H9 (cell line): ENCODE measurements at regions not wholly inside any gene's neighbourhood (a gene's known extent, or its start where the extent isn't known, plus 50 kb on each side); places are given as distances from the start of the nearest gene placed in this dataset.

Experiments
- DNase-seq: peaks from one replicate; pipeline ENCODE4 v3.0.0-alpha.2; 2017
- H2AFZ ChIP-seq: one replicate; pipeline ENCODE4 v1.6.1; 2013; ENCODE audit warnings: mild to moderate bottlenecking, low read length, control low read depth, moderate library complexity
- H2AK5ac ChIP-seq: 2 replicates; pipeline ENCODE4 v1.6.1; 2013; ENCODE audit warnings: low read length, control low read depth, mixed read lengths; ENCODE audit not compliant: insufficient read length
- H2BK120ac ChIP-seq: one replicate; pipeline ENCODE4 v1.6.1; 2013; ENCODE audit warnings: low read depth, mild to moderate bottlenecking, low read length, control low read depth, inconsistent platforms; ENCODE audit not compliant: poor library complexity, severe bottlenecking
- H2BK12ac ChIP-seq: 2 replicates; pipeline ENCODE4 v1.6.1; 2013; ENCODE audit warnings: low read length, control low read depth, mixed read lengths, low read depth; ENCODE audit not compliant: insufficient read length
- H2BK15ac ChIP-seq: 2 replicates; pipeline ENCODE4 v1.6.1; 2013; ENCODE audit warnings: low read depth, low read length, control low read depth
- H2BK20ac ChIP-seq: one replicate; pipeline ENCODE4 v1.6.1; 2013; ENCODE audit warnings: low read depth, mild to moderate bottlenecking, low read length, control low read depth, inconsistent platforms; ENCODE audit not compliant: poor library complexity, severe bottlenecking
- H2BK5ac ChIP-seq: 2 replicates; pipeline ENCODE4 v1.6.1; 2013; ENCODE audit warnings: low read length, control low read depth, mixed read lengths; ENCODE audit not compliant: insufficient read length
- H3K14ac ChIP-seq: 2 replicates; pipeline ENCODE4 v1.6.1; 2013; ENCODE audit warnings: low read length, control low read depth; ENCODE audit not compliant: insufficient read depth
- H3K18ac ChIP-seq: 2 replicates; pipeline ENCODE4 v1.6.1; 2013; ENCODE audit warnings: low read depth, mild to moderate bottlenecking, mixed read lengths, low read length, control low read depth; ENCODE audit not compliant: insufficient read length
- H3K23ac ChIP-seq: 2 replicates; pipeline ENCODE4 v1.6.1; 2013; ENCODE audit warnings: low read length, control low read depth, mixed read lengths, low read depth; ENCODE audit not compliant: insufficient read length
- H3K23me2 ChIP-seq: 2 replicates; pipeline ENCODE4 v1.6.1; 2013; ENCODE audit warnings: low read depth, mild to moderate bottlenecking, mixed read lengths, low read length, control low read depth; ENCODE audit not compliant: insufficient read length, poor library complexity, severe bottlenecking
- H3K27ac ChIP-seq: 2 replicates; pipeline ENCODE4 v1.5.1; 2013; ENCODE audit warnings: low read length, control low read depth, mixed read lengths, low read depth; ENCODE audit not compliant: insufficient read length
- H3K27me3 ChIP-seq: 2 replicates; pipeline ENCODE4 v1.6.1; 2013; ENCODE audit warnings: low read length, control low read depth, inconsistent platforms; ENCODE audit not compliant: insufficient read depth
- H3K4ac ChIP-seq: 2 replicates; pipeline ENCODE4 v1.6.1; 2013; ENCODE audit warnings: low read depth, mild to moderate bottlenecking, control low read depth, inconsistent platforms, low read length, moderate library complexity
- H3K4me1 ChIP-seq: 2 replicates; pipeline ENCODE4 v1.6.1; 2013; ENCODE audit warnings: low read length, control low read depth, inconsistent platforms; ENCODE audit not compliant: insufficient read depth
- H3K4me2 ChIP-seq: 2 replicates; pipeline ENCODE4 v1.6.1; 2013; ENCODE audit warnings: low read length, control low read depth, mixed read lengths; ENCODE audit not compliant: insufficient read length, insufficient read depth
- H3K56ac ChIP-seq: 2 replicates; pipeline ENCODE4 v1.6.1; 2013; ENCODE audit warnings: low read depth, mild to moderate bottlenecking, mixed read lengths, low read length, control low read depth; ENCODE audit not compliant: insufficient read length
- H3K79me1 ChIP-seq: 2 replicates; pipeline ENCODE4 v1.6.1; 2013; ENCODE audit warnings: low read depth, mild to moderate bottlenecking, moderate library complexity, low read length, control low read depth, inconsistent platforms; ENCODE audit not compliant: insufficient read depth, poor library complexity, severe bottlenecking
- H3K79me2 ChIP-seq: 2 replicates; pipeline ENCODE4 v1.6.1; 2013; ENCODE audit warnings: low read length, control low read depth, inconsistent platforms; ENCODE audit not compliant: insufficient read depth
- H3K9ac ChIP-seq: 2 replicates; pipeline ENCODE4 v1.6.1; 2013; ENCODE audit warnings: low read length, control low read depth, mixed read lengths; ENCODE audit not compliant: insufficient read length; ENCODE audit errors: extremely low read depth
- H3K9me3 ChIP-seq: one replicate; pipeline ENCODE4 v1.6.1; 2013; ENCODE audit warnings: low read depth, low read length, inconsistent platforms; ENCODE audit not compliant: control insufficient read depth
- H3T11ph ChIP-seq: one replicate; pipeline ENCODE4 v1.6.1; 2013; ENCODE audit warnings: mild to moderate bottlenecking, low read length, control low read depth, inconsistent platforms
- H4K20me1 ChIP-seq: one replicate; pipeline ENCODE4 v1.6.1; 2013; ENCODE audit not compliant: control insufficient read depth, insufficient read length, insufficient read depth
- H4K5ac ChIP-seq: 2 replicates; pipeline ENCODE4 v1.6.1; 2013; ENCODE audit warnings: low read depth, mild to moderate bottlenecking, mixed read lengths, low read length, control low read depth; ENCODE audit not compliant: insufficient read length
- H4K8ac ChIP-seq: replicated peaks from 2 replicates; pipeline ENCODE4 v1.6.1; 2013; ENCODE audit warnings: low read length, control low read depth, mixed read lengths, low read depth; ENCODE audit not compliant: insufficient read length
- H4K91ac ChIP-seq: 2 replicates; pipeline ENCODE4 v1.6.1; 2013; ENCODE audit warnings: low read depth, mild to moderate bottlenecking, moderate library complexity, mixed read lengths, low read length, control low read depth; ENCODE audit not compliant: insufficient read length
- H3K27ac Mint-ChIP-seq, 3 experiments: 2 replicates in 2 of 3; 3 replicates in 1 of 3; pipeline ENCODE4 v1.8.0; 2020 to 2021; ENCODE audit warnings: mixed read lengths in 3 of 3, mild to moderate bottlenecking in 1 of 3, moderate library complexity in 1 of 3
- H3K27me3 Mint-ChIP-seq: 2 replicates; pipeline ENCODE4 v1.8.0; 2021; ENCODE audit warnings: low read depth, mild to moderate bottlenecking, moderate library complexity, mixed read lengths
- H3K36me3 Mint-ChIP-seq, 3 experiments: 2 replicates in 2 of 3; 3 replicates in 1 of 3; pipeline ENCODE4 v1.8.0; 2020 to 2021; ENCODE audit warnings: low read depth in 3 of 3, mixed read lengths in 3 of 3; ENCODE audit not compliant: insufficient read depth in 1 of 3
- H3K4me1 Mint-ChIP-seq, 2 experiments: 2 replicates each; pipeline ENCODE4 v1.8.0; 2020; ENCODE audit warnings: mixed read lengths in 2 of 2
- H3K4me3 Mint-ChIP-seq, 2 experiments: 2 replicates in 1 of 2; 3 replicates in 1 of 2; pipeline ENCODE4 v1.8.0; 2020 to 2021; ENCODE audit warnings: mild to moderate bottlenecking in 2 of 2, mixed read lengths in 2 of 2, moderate library complexity in 1 of 2
- H3K9me3 Mint-ChIP-seq, 2 experiments: 2 replicates in 1 of 2; 3 replicates in 1 of 2; pipeline ENCODE4 v1.8.0; 2020; ENCODE audit warnings: mild to moderate bottlenecking in 2 of 2, mixed read lengths in 2 of 2, moderate library complexity in 1 of 2
- CTCF ChIP-seq: fragments of 200-600 bp; sonication (generic); conservative IDR thresholded peaks from 3 replicates; pipeline ENCODE4 v1.8.0; 2021; ENCODE audit warnings: antibody characterized with exemption, mild to moderate bottlenecking
- WGBS: extraction: QIAGEN DNeasy Blood & Tissue Kit; methylation state at CpG from one replicate; pipeline ENCODE4 v1.1.7; 2013; ENCODE audit warnings: missing lambda C conversion rate, low lambda C conversion rate, mixed read lengths; ENCODE audit not compliant: insufficient read length; ENCODE audit errors: extremely low coverage; 5-methylcytosine and 5-hydroxymethylcytosine counted together

DNA sequence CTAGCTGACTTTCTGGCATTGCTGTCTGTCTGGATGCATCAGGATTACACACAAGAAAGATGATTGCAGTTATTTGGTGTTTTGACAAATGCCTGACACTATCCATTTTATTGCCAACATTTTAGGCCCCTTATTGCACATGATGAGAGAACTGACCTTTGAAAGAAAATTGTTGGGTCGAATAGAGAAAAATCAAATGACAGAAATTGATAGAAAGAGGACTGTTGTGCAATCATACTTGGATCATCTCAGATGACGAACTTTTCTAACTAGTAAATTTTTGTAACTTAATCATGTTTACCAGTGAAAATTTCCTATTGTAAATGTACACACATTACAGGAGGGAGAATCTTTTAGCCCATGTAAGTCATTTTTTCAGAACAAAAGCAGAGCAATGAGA lies 251.5 kb upstream of the USP15 start:
- H3K4me1 ChIP-seq, result no peaks in the 10 kb centered on the region
- H3K4ac ChIP-seq, result no peak overlapping the region
- H2BK120ac ChIP-seq, result no peak overlapping the region
- no peaks in the 10 kb centered on the region for H3K23me2 ChIP-seq
- no peak overlapping the region for H3K14ac ChIP-seq
- H2AFZ ChIP-seq, result no peak overlapping the region
- DNase-seq, result no peak
- H4K91ac ChIP-seq, result no peak overlapping the region
- H3K4me2 ChIP-seq, result no peak overlapping the region
- no peak overlapping the region for H3T11ph ChIP-seq
- no peaks in the 10 kb centered on the region for H3K79me1 ChIP-seq
- H4K5ac ChIP-seq, result no peak overlapping the region
- H3K9me3 ChIP-seq, result no peaks in the 10 kb centered on the region
- peaks cover 8 to 13% of the 10 kb centered on the region in 2 experiments; a peak in 4 of 5 replicates for H3K9me3 Mint-ChIP-seq
- H4K8ac ChIP-seq, result no peak overlapping the region
- no peaks in the 10 kb centered on the region for H3K27me3 ChIP-seq
- H2BK20ac ChIP-seq, result no peak overlapping the region
- no peak overlapping the region for H2BK5ac ChIP-seq
- no peak overlapping the region for H2AK5ac ChIP-seq
- no peak overlapping the region for H3K27ac ChIP-seq
- H3K36me3 Mint-ChIP-seq, result peaks cover 0 to 3% (median 1%) of the 10 kb centered on the region in 3 experiments; a peak in 3 of 7 replicates
- H4K20me1 ChIP-seq, result no peaks in the 10 kb centered on the region
- peaks cover 0 to 2% of the 10 kb centered on the region in 2 experiments; a peak in 2 of 4 replicates for H3K4me1 Mint-ChIP-seq
- H2BK12ac ChIP-seq, result no peak overlapping the region
- H3K9ac ChIP-seq, result no peak overlapping the region
- no peaks in the 10 kb centered on the region for H3K27me3 Mint-ChIP-seq
- no peak overlapping the region for H3K4me3 Mint-ChIP-seq
- no peak overlapping the region for H3K18ac ChIP-seq
- TF ChIP-seq CTCF, result no peak
- no peaks in the 10 kb centered on the region for H3K79me2 ChIP-seq
- H2BK15ac ChIP-seq, result no peak overlapping the region
- H3K27ac Mint-ChIP-seq, result no peak overlapping the region
- WGBS, result no CpG with 5 or more reads among the region's 2 CpGs
- no peak overlapping the region for H3K56ac ChIP-seq
- H3K23ac ChIP-seq, result no peak overlapping the region
